ENCODE measurements at regions not wholly inside any gene's neighbourhood (a gene's known extent, or its start where the extent isn't known, plus 50 kb on each side); places are given as distances from the start of the nearest gene placed in this dataset.

DNA sequence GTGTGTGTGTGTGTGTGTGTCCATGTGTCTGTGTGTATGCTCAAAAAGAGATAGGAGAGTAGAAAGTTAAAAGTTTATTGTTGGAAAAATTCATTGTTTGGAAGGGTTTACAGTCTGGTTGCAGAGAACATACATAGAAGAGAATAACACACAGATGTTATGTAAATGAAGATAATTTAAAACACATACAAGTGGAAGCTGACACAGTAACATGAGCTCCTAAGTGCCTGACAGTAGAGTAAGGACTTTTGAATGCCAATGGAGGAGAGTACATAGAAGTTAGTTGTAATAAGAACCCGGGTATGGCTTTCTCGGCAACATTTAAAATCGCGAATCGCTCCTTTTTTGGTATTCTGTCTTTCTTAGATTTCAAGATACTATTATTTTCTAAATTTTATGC, 137.0 kb upstream of the FANCL start:
- TF ChIP-seq CTCF (IDR thresholded peaks at IDR 0.05), result no peak
- TF ChIP-seq POLR2AphosphoS5 (IDR thresholded peaks at IDR 0.05; ENCODE audit: low read depth, low read length), result no peak
